ENCODE measurements at regions not wholly inside any gene's neighbourhood (a gene's known extent, or its start where the extent isn't known, plus 50 kb on each side); places are given as distances from the start of the nearest gene placed in this dataset.
A peak's percentile ranks its signal among the peaks of the same experiment; 100 is the strongest.

GRCh38 chr2:108067820-108068405 is 81.6 kb downstream of the SLC5A7 start:
- H3K4me3 ChIP-seq = no peak overlapping the region
- no peaks in the 10 kb centered on the region for H3K27me3 ChIP-seq
- peak overlapping the region; percentile 41 for H3K27ac ChIP-seq
- no peaks in the 10 kb centered on the region for H3K36me3 ChIP-seq
- H3K4me1 ChIP-seq (ENCODE audit: low read depth) = no peaks in the 10 kb centered on the region
- DNase-seq (ENCODE audit: low read depth in 1 of 2, low spot score in 1 of 2) = peak in 1 of 2 donors; percentile 1
- TF ChIP-seq CTCF (IDR thresholded peaks at IDR 0.05; ENCODE audit: low read depth, low read length) = no peak
- no peaks in the 10 kb centered on the region for H3K9me3 ChIP-seq (ENCODE audit: low read depth)

- no peak for DNase-seq (ENCODE audit: low read depth in 1 of 2, low spot score in 1 of 2)
- no peaks in the 10 kb centered on the region for H3K36me3 ChIP-seq
- no peaks in the 10 kb centered on the region for H3K27me3 ChIP-seq
- no peak for TF ChIP-seq CTCF (IDR thresholded peaks at IDR 0.05; ENCODE audit: low read depth, low read length)
- no peaks in the 10 kb centered on the region for H3K9me3 ChIP-seq (ENCODE audit: low read depth)
- H3K27ac ChIP-seq = no peak overlapping the region
- no peaks in the 10 kb centered on the region for H3K4me1 ChIP-seq (ENCODE audit: low read depth)
- H3K4me3 ChIP-seq = no peak overlapping the region
These were observed 83.4 kb downstream of the SLC5A7 start for GRCh38 chr2:108069515-108070310.

- DNase-seq (ENCODE audit: low read depth in 1 of 2, low spot score in 1 of 2) = no peak
- Histone ChIP-seq H3K36me3 (no peaks in the 10 kb centered on the region), H3K4me3 (no peak overlapping the region), H3K27me3 (no peaks in the 10 kb centered on the region), H3K4me1 (ENCODE audit: low read depth) (no peaks in the 10 kb centered on the region), H3K9me3 (ENCODE audit: low read depth) (no peaks in the 10 kb centered on the region), H3K27ac (no peak overlapping the region)
- no peak for TF ChIP-seq CTCF (IDR thresholded peaks at IDR 0.05; ENCODE audit: low read depth, low read length)
These were observed 87.2 kb downstream of the SLC5A7 start for GRCh38 chr2:108073415-108074072.

- no peaks in the 10 kb centered on the region for H3K36me3 ChIP-seq
- DNase-seq (ENCODE audit: low read depth in 1 of 2, low spot score in 1 of 2) = no peak
- H3K9me3 ChIP-seq (ENCODE audit: low read depth) = no peaks in the 10 kb centered on the region
These were observed 87.8 kb downstream of the SLC5A7 start for GRCh38 chr2:108074150-108074549.

GRCh38 chr2:108074946-108075345 is 88.6 kb downstream of the SLC5A7 start:
- H3K36me3 ChIP-seq = no peaks in the 10 kb centered on the region
- H3K9me3 ChIP-seq (ENCODE audit: low read depth) = no peaks in the 10 kb centered on the region

More at GRCh38 chr2:108074150-108074549, 87.8 kb downstream of the SLC5A7 start:
- Histone ChIP-seq H3K4me3 (no peak overlapping the region), H3K27ac (no peak overlapping the region), H3K27me3 (no peaks in the 10 kb centered on the region), H3K4me1 (ENCODE audit: low read depth) (no peaks in the 10 kb centered on the region)
- TF ChIP-seq CTCF (IDR thresholded peaks at IDR 0.05; ENCODE audit: low read depth, low read length) = no peak

More at GRCh38 chr2:108074946-108075345, 88.6 kb downstream of the SLC5A7 start:
- Histone ChIP-seq H3K4me3 (no peak overlapping the region), H3K4me1 (ENCODE audit: low read depth) (no peaks in the 10 kb centered on the region), H3K27me3 (no peaks in the 10 kb centered on the region), H3K27ac (no peak overlapping the region)
- no peak for DNase-seq (ENCODE audit: low read depth in 1 of 2, low spot score in 1 of 2)
- TF ChIP-seq CTCF (IDR thresholded peaks at IDR 0.05; ENCODE audit: low read depth, low read length) = no peak
